ENCODE measurements at regions not wholly inside any gene's neighbourhood (a gene's known extent, or its start where the extent isn't known, plus 50 kb on each side); places are given as distances from the start of the nearest gene placed in this dataset.

GRCh38 chr14:45406942-45407341 is 153.9 kb upstream of the MIS18BP1 start:
- TF ChIP-seq MAX (IDR thresholded peaks at IDR 0.05): no peak
- TF ChIP-seq TAF1 (conservative IDR thresholded peaks at IDR 0.05): no peak
- no peak for TF ChIP-seq CTCF (IDR thresholded peaks at IDR 0.05; ENCODE audit: low read depth, low read length, missing input control)
- TF ChIP-seq REST (IDR thresholded peaks at IDR 0.05): no peak
- no peak for TF ChIP-seq GABPA (IDR thresholded peaks at IDR 0.05 in 1 of 2, conservative IDR thresholded peaks at IDR 0.05 in 1 of 2)

All from liver (tissue), 3 donors.